RWPE1 (cell line): ENCODE measurements at regions not wholly inside any gene's neighbourhood (a gene's known extent, or its start where the extent isn't known, plus 50 kb on each side); places are given as distances from the start of the nearest gene placed in this dataset.

Experiments
- CTCF ChIA-PET: fragments of 350-600 bp; sonication (Branson Sonifier 250); formaldehyde crosslinking; extraction: SDS; loops from one replicate; lab custom pipeline; 2021; lab: Yijun Ruan, JAX
- POLR2A ChIA-PET: fragments of 400-600 bp; formaldehyde crosslinking; extraction: SDS; loops from one replicate; lab custom pipeline; 2020; ENCODE audit warnings: antibody characterized with exemption; ENCODE audit not compliant: low non-redundant PET; lab: Yijun Ruan, JAX
- DNase-seq: peaks from one replicate; pipeline ENCODE4 v3.0.0; 2012; ENCODE audit warnings: low spot score
- H3K27ac ChIP-seq: fragments of 450-650 bp; 2 replicates; pipeline ENCODE4 v1.5.1; 2017
- TF ChIP-seq, protein P1 (sequence below): fragments of 450-650 bp; conservative IDR thresholded peaks from 2 replicates; pipeline ENCODE4 v1.5.1; 2017; ENCODE audit warnings: low read depth, mild to moderate bottlenecking

DNA sequence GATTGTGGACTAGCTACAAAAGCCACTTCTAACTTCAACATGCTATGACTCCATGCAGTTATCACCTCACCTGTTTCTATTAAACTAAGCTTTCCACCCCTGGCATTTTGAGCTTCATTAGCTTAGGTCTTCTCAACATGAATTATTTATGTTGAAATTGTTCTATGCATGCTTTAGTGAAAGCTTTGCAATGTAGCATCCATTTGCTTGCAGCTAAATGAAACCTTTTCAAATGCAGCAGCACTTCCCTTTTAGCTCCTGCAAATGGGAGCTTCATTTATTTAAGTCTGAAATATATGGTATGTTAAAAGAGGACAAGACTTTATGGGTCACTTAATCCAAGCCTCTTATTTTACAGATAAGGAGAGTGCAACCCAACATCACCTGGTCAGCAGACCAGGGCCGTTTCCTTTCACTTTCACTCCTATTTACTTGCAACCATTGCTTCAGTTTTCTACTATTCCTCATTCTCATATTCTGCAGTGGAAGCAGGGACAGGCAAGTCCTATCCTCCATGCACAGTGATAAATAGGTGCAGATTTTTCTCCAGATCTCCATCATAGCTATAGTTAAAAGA is 56.4 kb upstream of the SAMSN1 start:
- ChIA-PET CTCF (no interaction called here), POLR2A (no interaction called here)
- no peak for DNase-seq
- TF ChIP-seq, protein P1, sequence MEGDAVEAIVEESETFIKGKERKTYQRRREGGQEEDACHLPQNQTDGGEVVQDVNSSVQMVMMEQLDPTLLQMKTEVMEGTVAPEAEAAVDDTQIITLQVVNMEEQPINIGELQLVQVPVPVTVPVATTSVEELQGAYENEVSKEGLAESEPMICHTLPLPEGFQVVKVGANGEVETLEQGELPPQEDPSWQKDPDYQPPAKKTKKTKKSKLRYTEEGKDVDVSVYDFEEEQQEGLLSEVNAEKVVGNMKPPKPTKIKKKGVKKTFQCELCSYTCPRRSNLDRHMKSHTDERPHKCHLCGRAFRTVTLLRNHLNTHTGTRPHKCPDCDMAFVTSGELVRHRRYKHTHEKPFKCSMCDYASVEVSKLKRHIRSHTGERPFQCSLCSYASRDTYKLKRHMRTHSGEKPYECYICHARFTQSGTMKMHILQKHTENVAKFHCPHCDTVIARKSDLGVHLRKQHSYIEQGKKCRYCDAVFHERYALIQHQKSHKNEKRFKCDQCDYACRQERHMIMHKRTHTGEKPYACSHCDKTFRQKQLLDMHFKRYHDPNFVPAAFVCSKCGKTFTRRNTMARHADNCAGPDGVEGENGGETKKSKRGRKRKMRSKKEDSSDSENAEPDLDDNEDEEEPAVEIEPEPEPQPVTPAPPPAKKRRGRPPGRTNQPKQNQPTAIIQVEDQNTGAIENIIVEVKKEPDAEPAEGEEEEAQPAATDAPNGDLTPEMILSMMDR, result no peak
- no peak overlapping the region for H3K27ac ChIP-seq

DNA sequence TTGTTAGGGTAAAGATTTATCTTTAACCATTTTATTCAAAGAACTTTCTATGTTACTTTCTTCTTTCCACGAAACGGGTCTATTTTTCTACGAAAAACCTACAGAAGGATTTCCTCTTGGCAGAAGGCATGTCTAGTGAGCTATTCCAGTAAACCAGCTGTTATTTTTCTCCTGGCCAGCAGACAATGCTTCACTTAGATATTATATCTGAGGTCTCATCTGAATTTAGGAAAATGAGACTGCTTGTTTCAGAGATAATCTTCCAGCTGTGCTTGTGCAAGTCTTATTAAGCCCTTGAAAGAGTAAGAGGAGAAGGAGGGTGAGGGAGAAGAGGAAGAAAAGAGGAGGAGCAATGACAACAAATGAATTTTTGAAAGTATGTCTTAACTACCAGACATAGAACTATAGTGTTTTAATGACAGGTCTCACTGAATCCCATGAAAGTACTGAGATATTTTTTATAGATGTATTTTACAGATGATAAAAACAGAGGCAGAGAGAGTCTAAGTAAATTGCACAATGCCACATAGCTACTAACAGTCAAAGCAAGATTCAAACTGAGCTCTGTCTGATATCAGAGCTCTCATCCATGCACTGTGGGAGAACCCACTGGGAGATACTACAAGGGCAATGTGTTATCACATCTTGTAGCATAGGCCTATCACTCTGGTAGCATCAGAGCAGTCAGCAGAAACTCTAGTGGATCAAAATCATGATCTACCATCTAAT is 54.6 kb upstream of the SAMSN1 start:
- ChIA-PET POLR2A (no interaction called here), CTCF (no interaction called here)
- TF ChIP-seq, protein P1, result no peak
- H3K27ac ChIP-seq, result no peak overlapping the region
- no peak for DNase-seq

DNA sequence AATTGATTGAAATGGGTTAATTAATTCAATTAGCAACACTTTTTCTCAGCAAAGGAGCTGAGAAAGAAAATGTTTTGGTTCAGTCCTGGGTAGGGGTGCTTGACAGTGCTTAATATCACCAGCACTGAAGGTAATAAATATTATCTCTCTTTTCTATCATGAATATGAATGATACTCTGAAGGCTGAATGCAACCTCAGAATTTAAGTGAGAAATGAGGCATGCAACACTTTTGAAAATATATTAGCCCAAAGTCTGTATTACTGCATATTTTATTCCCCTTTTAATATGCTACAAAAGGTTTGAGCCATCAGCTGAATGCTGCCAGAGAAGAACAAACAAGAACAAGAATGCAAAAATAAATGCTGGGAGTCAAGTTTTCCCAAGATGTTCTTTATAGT is 52.0 kb upstream of the SAMSN1 start:
- no peak overlapping the region for H3K27ac ChIP-seq
- ChIA-PET CTCF (no interaction called here), POLR2A (no interaction called here)
- TF ChIP-seq, protein P1, result no peak
- DNase-seq, result no peak
